Endothelial cell of umbilical vein (primary cell): ENCODE measurements at regions not wholly inside any gene's neighbourhood (a gene's known extent, or its start where the extent isn't known, plus 50 kb on each side); places are given as distances from the start of the nearest gene placed in this dataset.

ENCODE experiments used
- BruUV-seq: library from RNA; stranded (reverse); fragments of 400-500 nt; replicated peaks from 2 replicates; lab custom pipeline; 2021; lab: Mats Ljungman, UMichigan
- CTCF ChIA-PET: fragments of 300-600, 350-600 bp; sonication (Branson Sonifier 250); formaldehyde crosslinking; loops from one replicate; lab custom pipeline; 2021; ENCODE audit warnings: antibody characterized with exemption, inconsistent platforms; lab: Charles Lee
- POLR2A ChIA-PET: fragments of 300-600, 350-600 bp; sonication (Branson Sonifier 250); formaldehyde crosslinking; loops from one replicate; lab custom pipeline; 2021; ENCODE audit warnings: antibody characterized with exemption, inconsistent platforms; lab: Charles Lee
- DNase-seq: peaks from one replicate; pipeline ENCODE4 v3.0.0-alpha.2; 2011; ENCODE audit warnings: low read depth, low spot score
- FAIRE-seq: peaks from 2 replicates; lab custom pipeline; 2011; peaks lifted over from hg19 to GRCh38; lab: Jason Lieb, UNC
- H2AFZ ChIP-seq: 2 replicates; pipeline ENCODE4 v1.6.0; 2012; ENCODE audit warnings: low read depth, low read length, control low read depth, inconsistent platforms
- H3K27ac ChIP-seq: 2 replicates; pipeline ENCODE4 v1.5.1; 2011; ENCODE audit warnings: low read depth, mild to moderate bottlenecking, control low read depth, low read length, moderate library complexity; ENCODE audit not compliant: insufficient read depth
- H3K27me3 ChIP-seq, 2 experiments: 2 replicates each; pipeline versions ENCODE4 v1.6.0 to v1.6.1; 2011; ENCODE audit warnings: low read length in 2 of 2, mixed read lengths in 1 of 2; ENCODE audit not compliant: control insufficient read depth in 2 of 2, insufficient read depth in 2 of 2
- H3K36me3 ChIP-seq, 2 experiments: 2 replicates in 1 of 2; 3 replicates in 1 of 2; pipeline ENCODE4 v1.5.1; 2011; ENCODE audit warnings: low read length in 2 of 2, mild to moderate bottlenecking in 1 of 2, moderate library complexity in 1 of 2; ENCODE audit not compliant: control insufficient read depth in 2 of 2, insufficient read depth in 2 of 2; ENCODE audit errors: extremely low read depth in 1 of 2
- H3K4me1 ChIP-seq: 3 replicates; pipeline ENCODE4 v1.5.1; 2011; ENCODE audit warnings: mild to moderate bottlenecking, low read length; ENCODE audit not compliant: control insufficient read depth, insufficient read depth; ENCODE audit errors: extremely low read depth
- H3K4me2 ChIP-seq: 2 replicates; pipeline ENCODE4 v1.6.1; 2011; ENCODE audit warnings: low read length, control low read depth, mixed read lengths; ENCODE audit not compliant: insufficient read depth
- H3K4me3 ChIP-seq, 3 experiments: fragments of 200-600 bp in 1 of 3; sonication (generic), shearing (Covaris generic) in 1 of 3; replicated peaks in 1 of 3; 2 replicates each; pipeline ENCODE4 v1.5.1; 2011 to 2016; ENCODE audit warnings: control low read depth in 3 of 3, low read length in 3 of 3, mild to moderate bottlenecking in 2 of 3, inconsistent platforms in 1 of 3, low read depth in 1 of 3, moderate library complexity in 1 of 3; ENCODE audit not compliant: insufficient read depth in 1 of 3
- H3K79me2 ChIP-seq: 2 replicates; pipeline ENCODE4 v1.6.0; 2012; ENCODE audit warnings: low read length, inconsistent platforms; ENCODE audit not compliant: control insufficient read depth, insufficient read depth
- H3K9ac ChIP-seq: replicated peaks from 2 replicates; pipeline ENCODE3; 2011; ENCODE audit warnings: low read length, control low read depth; ENCODE audit not compliant: insufficient read depth; ENCODE audit errors: extremely low read depth
- H3K9me1 ChIP-seq: replicated peaks from 3 replicates; pipeline ENCODE4 v1.6.0; 2011; ENCODE audit warnings: mild to moderate bottlenecking, low read length; ENCODE audit not compliant: control insufficient read depth, insufficient read depth; ENCODE audit errors: extremely low read depth
- H3K9me3 ChIP-seq: replicated peaks from 2 replicates; pipeline ENCODE4 v1.5.1; 2012; ENCODE audit warnings: low read length, inconsistent platforms; ENCODE audit not compliant: control insufficient read depth, insufficient read depth
- H4K20me1 ChIP-seq: replicated peaks from 2 replicates; pipeline ENCODE3; 2011; ENCODE audit warnings: mild to moderate bottlenecking, low read length; ENCODE audit not compliant: control insufficient read depth, insufficient read depth; ENCODE audit errors: extremely low read depth
- CTCF ChIP-seq, 2 donors: IDR thresholded peaks; 1 replicate in 1 of 2; 2 replicates in 1 of 2; pipeline ENCODE4 v1.5.1; 2011; ENCODE audit warnings: low read length in 2 of 2, mild to moderate bottlenecking in 2 of 2, moderate library complexity in 2 of 2, control low read depth in 1 of 2, inconsistent platforms in 1 of 2, low read depth in 1 of 2; ENCODE audit not compliant: insufficient read depth in 1 of 2; ENCODE audit errors: extremely low read depth in 1 of 2
- EZH2 ChIP-seq: IDR thresholded peaks from 2 replicates; pipeline ENCODE4 v1.6.1; 2012; ENCODE audit warnings: borderline replicate concordance, low read depth, mild to moderate bottlenecking, moderate library complexity, low read length, inconsistent platforms; ENCODE audit not compliant: severe bottlenecking
- FOS ChIP-seq: IDR thresholded peaks from 2 replicates; pipeline ENCODE4 v1.6.1; 2011; ENCODE audit warnings: mild to moderate bottlenecking, low read length, moderate library complexity, borderline replicate concordance; ENCODE audit not compliant: insufficient read depth
- GATA2 ChIP-seq: IDR thresholded peaks from 2 replicates; pipeline ENCODE4 v1.7.0; 2011; ENCODE audit warnings: low read depth, mild to moderate bottlenecking, moderate library complexity, mixed read lengths, low read length; ENCODE audit not compliant: insufficient read length, insufficient read depth
- JUN ChIP-seq: IDR thresholded peaks from 2 replicates; pipeline ENCODE4 v1.6.1; 2011; ENCODE audit warnings: borderline replicate concordance, low read depth; ENCODE audit not compliant: insufficient read length, insufficient read depth
- MAX ChIP-seq: IDR thresholded peaks from 2 replicates; pipeline ENCODE4 v1.6.1; 2011; ENCODE audit not compliant: insufficient read depth, insufficient read length
- MYC ChIP-seq: IDR thresholded peaks from one replicate; pipeline ENCODE4 v1.6.1; 2011; ENCODE audit warnings: mild to moderate bottlenecking, low read depth, low read length
- POLR2A ChIP-seq: IDR thresholded peaks from 2 replicates; pipeline ENCODE4 v1.6.1; 2012; ENCODE audit warnings: low read depth, mild to moderate bottlenecking, control low read depth, low read length
- POLR2AphosphoS5 ChIP-seq: IDR thresholded peaks from 2 replicates; pipeline ENCODE4 v1.6.1; 2012; ENCODE audit warnings: low read depth, mild to moderate bottlenecking, control low read depth, low read length, moderate library complexity; ENCODE audit not compliant: insufficient read depth
- dilution Hi-C: fragments of 300-500 bp; cut with MboI; formaldehyde crosslinking; loops from one replicate; pipeline ENCODE4 v1.15.0; 2019; ENCODE audit warnings: low sequenced_read_pairs; ENCODE audit not compliant: extremely low pct_ligation_motif_present
- intact Hi-C: fragments of 100-400 bp; cut with micrococcal nuclease; formaldehyde crosslinking; loops from one replicate; pipeline ENCODE4 v1.10.0; 2022

GRCh38 chr2:236646441-236646840 is 76.8 kb downstream of the ACKR3 start:
- intact Hi-C loops (no loop called here), dilution Hi-C loops (no loop called here)
- TF ChIP-seq MAX = no peak
- TF ChIP-seq MYC = no peak
- TF ChIP-seq GATA2 = no peak
- TF ChIP-seq JUN = no peak
- no peak for TF ChIP-seq POLR2A
- TF ChIP-seq FOS = no peak
- no peak for TF ChIP-seq POLR2AphosphoS5
- TF ChIP-seq EZH2 = no peak
- no peak for TF ChIP-seq CTCF (IDR thresholded peaks at IDR 0.05; ENCODE audit: extremely low read depth in 1 of 2, insufficient read depth in 1 of 2, low read depth in 1 of 2, low read length in 2 of 2)
- no peaks in the 10 kb centered on the region for H3K27me3 ChIP-seq
- H3K9ac ChIP-seq = no peak overlapping the region
- no peak overlapping the region for H3K27ac ChIP-seq
- CTCF ChIA-PET = interaction anchor here (1.3 kb wide), 1 partner anchor 15 kb away, joined by 3 read pairs; no protein-coding TSS in a partner anchor
- DNase-seq (peak; percentile 10), FAIRE-seq (no peak)
- no peak overlapping the region for H3K4me2 ChIP-seq
- H3K79me2 ChIP-seq = no peaks in the 10 kb centered on the region
- no peaks in the 10 kb centered on the region for H3K9me1 ChIP-seq
- no peaks in the 10 kb centered on the region for H4K20me1 ChIP-seq
- no peaks in the 10 kb centered on the region for H3K36me3 ChIP-seq
- H3K4me3 ChIP-seq = no peak overlapping the region
- BruUV-seq = no TSS peak
- no peak overlapping the region for H2AFZ ChIP-seq
- peaks cover 6% of the 10 kb centered on the region for H3K4me1 ChIP-seq
- POLR2A ChIA-PET = no interaction called here
- no peaks in the 10 kb centered on the region for H3K9me3 ChIP-seq
